ENCODE measurements at regions not wholly inside any gene's neighbourhood (a gene's known extent, or its start where the extent isn't known, plus 50 kb on each side); places are given as distances from the start of the nearest gene placed in this dataset.

DNA sequence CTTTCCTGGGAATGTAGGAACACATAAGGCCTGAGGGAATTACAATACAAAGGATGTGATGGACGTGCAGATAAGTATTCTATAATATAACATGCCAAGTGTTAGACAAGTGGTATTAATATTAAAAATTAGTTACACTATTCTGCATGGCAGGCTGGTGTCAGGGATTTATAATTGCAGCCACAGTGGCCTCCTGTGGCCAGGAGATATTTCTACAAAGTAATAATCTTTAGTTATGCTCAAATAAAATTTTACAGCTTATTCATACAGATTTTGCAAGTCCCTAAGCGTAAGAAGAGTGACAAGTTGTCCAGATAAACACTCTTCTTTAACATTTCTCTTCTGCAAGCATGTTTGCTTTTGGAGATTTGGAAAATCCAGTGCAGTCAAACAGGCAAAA, 90.4 kb upstream of the CBLN2 start:
- DNase-seq (ENCODE audit: low spot score in 2 of 2) (no peak), ATAC-seq (no peak)
- Mint-ChIP-seq H3K4me3 (no peak overlapping the region), H3K27ac (no peak overlapping the region), H3K36me3 (no peaks in the 10 kb centered on the region), H3K4me1 (no peaks in the 10 kb centered on the region), H3K9me3 (peaks cover 7% of the 10 kb centered on the region)

DNA sequence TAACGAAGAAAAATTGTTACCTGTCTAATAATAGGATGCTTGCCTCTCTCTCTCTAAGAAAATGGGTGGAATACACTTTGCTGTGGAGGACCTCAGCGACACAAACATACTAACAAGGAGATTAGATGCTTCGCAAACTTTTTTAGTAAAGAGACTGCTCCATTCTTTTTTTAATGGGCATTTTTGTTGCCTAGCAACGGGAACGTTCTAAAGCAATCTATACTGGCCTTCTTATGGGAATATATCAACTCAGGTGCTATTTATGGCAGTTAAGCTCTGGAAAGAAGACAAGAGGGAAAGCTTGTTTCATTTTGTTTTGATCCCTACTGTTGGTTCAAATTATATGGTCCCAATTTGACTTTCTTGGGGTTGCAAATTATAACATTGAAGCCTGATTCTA, 86.8 kb upstream of the CBLN2 start:
- H3K4me3 Mint-ChIP-seq = no peak overlapping the region
- no peak overlapping the region for H3K27ac Mint-ChIP-seq
- H3K9me3 Mint-ChIP-seq = peaks cover 9% of the 10 kb centered on the region
- ATAC-seq (no peak), DNase-seq (ENCODE audit: low spot score in 2 of 2) (no peak)
- no peaks in the 10 kb centered on the region for H3K4me1 Mint-ChIP-seq
- no peaks in the 10 kb centered on the region for H3K36me3 Mint-ChIP-seq

DNA sequence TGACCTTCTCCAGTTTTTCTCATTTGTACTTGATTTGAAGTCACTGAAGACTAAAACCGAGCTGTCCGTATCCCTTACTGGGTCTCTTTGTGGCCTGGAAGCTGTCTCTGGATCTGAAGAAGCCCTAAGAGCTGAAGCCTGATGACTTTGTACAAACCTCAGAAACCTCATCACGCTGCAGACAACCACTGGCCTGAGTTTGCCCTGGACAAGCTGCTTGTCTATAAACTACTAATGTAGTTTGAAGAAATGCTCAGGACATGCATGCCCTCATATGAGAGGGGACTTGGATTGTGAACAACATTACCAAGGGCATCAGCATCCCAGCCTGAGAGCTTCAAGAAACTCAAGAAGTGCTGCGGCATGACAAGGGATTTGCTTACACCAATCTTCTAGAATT, 79.3 kb upstream of the CBLN2 start:
- no peak for DNase-seq (ENCODE audit: low spot score in 2 of 2)
- peaks cover 16% of the 10 kb centered on the region for H3K9me3 Mint-ChIP-seq
- H3K27ac Mint-ChIP-seq = no peak overlapping the region
- no peaks in the 10 kb centered on the region for H3K4me1 Mint-ChIP-seq
- no peak overlapping the region for H3K4me3 Mint-ChIP-seq
- ATAC-seq = no peak
- no peaks in the 10 kb centered on the region for H3K36me3 Mint-ChIP-seq

DNA sequence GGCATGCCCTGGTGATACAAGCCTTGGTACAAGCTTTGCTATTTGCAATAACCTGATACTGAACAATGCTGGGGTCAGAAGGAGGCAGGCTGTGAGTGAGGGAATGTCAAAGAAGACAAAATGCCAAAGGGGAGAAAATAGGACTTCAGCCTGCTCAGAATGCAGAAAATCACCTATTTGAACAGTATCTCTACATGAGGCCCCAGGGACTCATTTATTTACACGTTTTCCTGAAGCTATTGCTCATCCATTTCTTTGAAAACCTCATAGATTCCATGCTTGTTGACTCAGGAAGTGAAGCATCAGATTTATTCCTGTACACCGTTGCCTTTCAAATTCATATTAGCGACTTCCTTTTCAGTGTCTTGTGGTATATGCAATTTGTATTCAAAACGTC, 69.4 kb upstream of the CBLN2 start:
- ATAC-seq (no peak), DNase-seq (ENCODE audit: low spot score in 2 of 2) (no peak)
- H3K4me1 Mint-ChIP-seq = no peaks in the 10 kb centered on the region
- H3K9me3 Mint-ChIP-seq = peaks cover 20% of the 10 kb centered on the region
- H3K27ac Mint-ChIP-seq = no peak overlapping the region
- H3K36me3 Mint-ChIP-seq = no peaks in the 10 kb centered on the region
- no peak overlapping the region for H3K4me3 Mint-ChIP-seq

DNA sequence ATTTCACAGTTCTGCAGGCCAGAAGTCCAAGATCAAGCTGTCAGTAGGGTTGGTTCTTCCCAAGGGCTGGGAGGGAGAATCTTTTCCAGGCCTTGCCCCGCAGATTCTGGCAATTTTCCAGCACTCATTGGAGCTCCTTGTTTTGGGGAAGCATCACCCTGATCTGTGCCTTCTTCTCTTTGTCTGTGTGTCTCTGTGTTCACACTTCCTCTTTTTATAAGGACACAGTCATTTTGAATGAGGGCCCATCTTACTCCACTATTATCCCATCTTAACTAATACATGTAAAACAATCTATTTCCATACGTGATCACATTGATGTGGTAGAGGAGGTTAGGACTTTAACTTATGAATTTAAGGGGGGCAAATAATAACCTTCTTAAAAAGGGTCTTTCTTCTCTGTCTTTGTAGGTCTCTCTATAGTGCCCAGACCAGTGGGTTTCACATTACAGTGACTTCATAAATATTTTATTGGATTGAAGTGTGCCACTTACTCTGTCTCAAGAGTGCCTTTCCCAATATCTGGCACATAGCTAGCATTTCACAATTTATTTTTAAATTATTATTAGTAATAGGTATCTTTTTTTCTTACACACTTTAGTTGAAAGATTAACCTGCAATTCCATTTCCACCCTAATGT, 68.9 kb upstream of the CBLN2 start:
- H3K4me1 Mint-ChIP-seq = no peaks in the 10 kb centered on the region
- H3K36me3 Mint-ChIP-seq = no peaks in the 10 kb centered on the region
- no peak overlapping the region for H3K27ac Mint-ChIP-seq
- ATAC-seq (no peak), DNase-seq (ENCODE audit: low spot score in 2 of 2) (no peak)
- H3K4me3 Mint-ChIP-seq = no peak overlapping the region
- H3K9me3 Mint-ChIP-seq = peaks cover 25% of the 10 kb centered on the region

DNA sequence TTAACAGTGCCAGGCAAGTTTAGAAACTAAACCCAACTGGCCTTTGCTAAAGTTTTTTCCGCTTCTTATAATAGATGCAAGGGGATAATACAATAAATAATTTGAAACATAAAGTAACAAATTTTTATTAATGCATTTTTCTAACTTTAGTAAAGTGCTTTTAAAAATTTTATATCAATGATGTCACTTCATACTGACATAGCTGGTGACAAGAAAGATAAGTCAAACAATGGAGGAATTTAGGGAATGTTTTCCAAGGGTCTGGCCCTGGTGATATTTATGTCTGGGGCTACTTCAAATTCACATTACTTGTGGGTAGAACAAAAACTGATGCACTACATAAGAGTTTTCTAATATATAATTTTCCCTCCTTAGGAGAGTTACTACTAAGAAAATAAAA, 61.2 kb upstream of the CBLN2 start:
- H3K36me3 Mint-ChIP-seq = no peaks in the 10 kb centered on the region
- ATAC-seq (no peak), DNase-seq (ENCODE audit: low spot score in 2 of 2) (no peak)
- no peaks in the 10 kb centered on the region for H3K4me1 Mint-ChIP-seq
- H3K27ac Mint-ChIP-seq = no peak overlapping the region
- no peak overlapping the region for H3K4me3 Mint-ChIP-seq
- peaks cover 20% of the 10 kb centered on the region for H3K9me3 Mint-ChIP-seq

DNA sequence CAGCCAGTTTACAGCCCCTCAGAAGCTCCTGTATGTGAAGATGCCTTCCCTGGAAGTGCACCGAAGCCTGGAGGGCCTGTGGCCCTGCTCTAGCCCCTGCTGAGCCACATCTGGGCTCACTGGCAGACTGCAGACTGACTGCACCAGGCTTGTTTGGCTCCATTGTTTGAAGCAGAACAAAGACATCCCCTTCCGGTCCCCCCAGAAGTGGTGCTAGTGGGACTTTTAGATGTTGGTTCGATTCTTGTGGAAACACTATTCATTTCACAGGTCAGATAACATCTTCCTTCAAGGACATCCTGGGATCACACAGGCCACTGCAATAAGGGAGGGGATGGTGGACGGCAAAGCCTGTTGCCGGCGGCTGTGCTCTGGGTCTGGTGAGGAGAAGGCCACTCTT, 57.8 kb upstream of the CBLN2 start:
- H3K4me1 Mint-ChIP-seq = no peaks in the 10 kb centered on the region
- H3K36me3 Mint-ChIP-seq = no peaks in the 10 kb centered on the region
- H3K27ac Mint-ChIP-seq = no peak overlapping the region
- ATAC-seq = no peak
- H3K9me3 Mint-ChIP-seq = peaks cover 14% of the 10 kb centered on the region
- no peak overlapping the region for H3K4me3 Mint-ChIP-seq
- DNase-seq (ENCODE audit: low spot score in 2 of 2) = no peak

DNA sequence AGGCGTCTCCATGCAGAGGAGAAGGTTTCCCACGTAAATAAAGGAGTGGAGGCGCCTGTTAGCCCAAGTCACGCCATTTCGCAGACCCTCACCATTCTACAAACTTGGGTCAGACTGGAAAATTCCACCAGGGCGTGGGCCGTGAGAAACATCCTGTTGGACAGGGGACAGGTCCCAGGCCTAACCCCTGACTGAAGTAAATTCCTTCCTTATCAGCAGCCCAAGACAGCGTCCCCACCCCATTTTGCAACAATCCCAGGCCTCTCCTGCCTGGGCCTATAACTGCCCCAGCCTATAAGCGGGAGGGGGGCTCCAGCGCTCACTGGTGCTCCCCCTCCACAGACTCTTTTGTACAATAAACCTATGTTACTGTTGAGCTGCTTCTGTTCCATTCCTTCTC, 57.3 kb upstream of the CBLN2 start:
- Mint-ChIP-seq H3K36me3 (no peaks in the 10 kb centered on the region), H3K9me3 (peaks cover 17% of the 10 kb centered on the region), H3K4me3 (no peak overlapping the region), H3K27ac (no peak overlapping the region), H3K4me1 (no peaks in the 10 kb centered on the region)
- no peak for ATAC-seq
- no peak for DNase-seq (ENCODE audit: low spot score in 2 of 2)

Measured in stimulated activated effector memory CD8-positive, alpha-beta T cell treated with anti-CD3 and anti-CD28 coated beads, Interleukin-12 subunit alpha, Interleukin-12 subunit beta, amount 100 ng/mL, for 72 hours (primary cell).